ENCODE measurements at regions not wholly inside any gene's neighbourhood (a gene's known extent, or its start where the extent isn't known, plus 50 kb on each side); places are given as distances from the start of the nearest gene placed in this dataset.

GRCh38 chr1:10848109-10848684 is 51.8 kb upstream of the CASZ1 start:
- no peak overlapping the region for H3K4me3 ChIP-seq (ENCODE audit: low read depth, low read length)
- no peak for TF ChIP-seq CTCF (IDR thresholded peaks at IDR 0.05; ENCODE audit: control insufficient read depth, extremely low read depth, insufficient read depth)

GRCh38 chr1:10850026-10850425 is 53.6 kb upstream of the CASZ1 start:
- no peak for DNase-seq (ENCODE audit: low read depth)
- no peak for TF ChIP-seq CTCF (IDR thresholded peaks at IDR 0.05; ENCODE audit: control insufficient read depth, extremely low read depth, insufficient read depth)
- no peak overlapping the region for H3K4me3 ChIP-seq (ENCODE audit: low read depth, low read length)

More at GRCh38 chr1:10848109-10848684, 51.8 kb upstream of the CASZ1 start:
- peak; percentile 19 for DNase-seq (ENCODE audit: low read depth)

- H3K4me3 ChIP-seq (ENCODE audit: low read depth, low read length), result no peak overlapping the region
- no peak for DNase-seq (ENCODE audit: low read depth)
- no peak for TF ChIP-seq CTCF (IDR thresholded peaks at IDR 0.05; ENCODE audit: control insufficient read depth, extremely low read depth, insufficient read depth)
Observed at GRCh38 chr1:10851024-10852013, 54.9 kb upstream of the CASZ1 start.

- DNase-seq (ENCODE audit: low read depth), result no peak
- TF ChIP-seq CTCF (IDR thresholded peaks at IDR 0.05; ENCODE audit: control insufficient read depth, extremely low read depth, insufficient read depth), result no peak
- no peak overlapping the region for H3K4me3 ChIP-seq (ENCODE audit: low read depth, low read length)
Observed at GRCh38 chr1:10852018-10852417, 55.6 kb upstream of the CASZ1 start.

- H3K4me3 ChIP-seq (ENCODE audit: low read depth, low read length), result no peak overlapping the region
- no peak for TF ChIP-seq CTCF (IDR thresholded peaks at IDR 0.05; ENCODE audit: control insufficient read depth, extremely low read depth, insufficient read depth)
- no peak for DNase-seq (ENCODE audit: low read depth)
Observed at GRCh38 chr1:10852486-10852885, 56.0 kb upstream of the CASZ1 start.

GRCh38 chr1:10852998-10853520 is 56.6 kb upstream of the CASZ1 start:
- H3K4me3 ChIP-seq (ENCODE audit: low read depth, low read length), result no peak overlapping the region
- no peak for DNase-seq (ENCODE audit: low read depth)
- no peak for TF ChIP-seq CTCF (IDR thresholded peaks at IDR 0.05; ENCODE audit: control insufficient read depth, extremely low read depth, insufficient read depth)

Measured in LNCaP clone FGC (cell line).